ENCODE measurements at regions not wholly inside any gene's neighbourhood (a gene's known extent, or its start where the extent isn't known, plus 50 kb on each side); places are given as distances from the start of the nearest gene placed in this dataset.

GRCh38 chr14:86847140-86847539 is 1145.8 kb downstream of the GALC start:
- H3K4me3 Mint-ChIP-seq = no peak overlapping the region
- no peaks in the 10 kb centered on the region for H3K9me3 Mint-ChIP-seq
- H3K27me3 Mint-ChIP-seq (ENCODE audit: insufficient read depth) = peaks cover 3% of the 10 kb centered on the region
- H3K4me1 Mint-ChIP-seq = peaks cover 17% of the 10 kb centered on the region
- DNase-seq = no peak
- TF ChIP-seq CTCF (conservative IDR thresholded peaks at IDR 0.05) = no peak
- H3K4me3 ChIP-seq (ENCODE audit: low read length) = no peak overlapping the region
- H3K36me3 Mint-ChIP-seq (ENCODE audit: low read depth) = no peaks in the 10 kb centered on the region
- H3K9me3 ChIP-seq (ENCODE audit: control insufficient read depth, low read length) = no peaks in the 10 kb centered on the region
- H3K36me3 ChIP-seq (ENCODE audit: control insufficient read depth, insufficient read depth, low read length) = no peaks in the 10 kb centered on the region
- H3K27ac Mint-ChIP-seq = no peak overlapping the region
- peaks cover 11% of the 10 kb centered on the region for H3K4me1 ChIP-seq (ENCODE audit: control insufficient read depth, insufficient read depth, low read length)
- H3K9ac ChIP-seq (ENCODE audit: extremely low read depth, low read length, poor library complexity, severe bottlenecking) = no peak overlapping the region
- no peaks in the 10 kb centered on the region for H3K27me3 ChIP-seq (ENCODE audit: control insufficient read depth, insufficient read depth, low read length, poor library complexity, severe bottlenecking)
- WGBS, 2 experiments (ENCODE audit: insufficient coverage in 1 of 2, insufficient read length in 1 of 2) = 88 to 93% methylated on average over 2 to 3 of the region's 3 CpGs
- H3K27ac ChIP-seq (ENCODE audit: low read depth, low read length) = no peak overlapping the region

DNA sequence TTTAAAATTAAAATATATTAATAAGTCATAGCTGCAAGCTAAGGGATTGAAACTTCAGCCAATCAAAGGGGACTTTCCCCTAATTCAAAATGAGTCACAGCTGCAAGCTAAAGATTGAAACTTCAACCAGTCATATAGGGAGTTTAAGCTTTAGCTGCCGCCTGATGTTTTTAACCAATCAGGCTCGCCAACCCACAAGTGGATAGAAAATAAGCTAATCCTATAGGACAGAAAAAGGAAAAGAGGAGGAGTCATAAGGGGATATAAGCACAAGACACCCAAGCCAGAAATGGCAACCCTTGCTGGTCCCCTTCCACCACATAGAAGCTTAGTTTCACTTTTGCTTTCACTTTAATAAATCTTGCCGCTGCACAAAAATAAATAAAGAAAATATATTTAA is 1154.6 kb downstream of the GALC start:
- Histone ChIP-seq H3K27ac (ENCODE audit: low read depth, low read length) (no peak overlapping the region), H3K4me3 (ENCODE audit: low read length) (no peak overlapping the region), H3K9ac (ENCODE audit: extremely low read depth, low read length, poor library complexity, severe bottlenecking) (no peak overlapping the region), H3K27me3 (ENCODE audit: control insufficient read depth, insufficient read depth, low read length, poor library complexity, severe bottlenecking) (no peaks in the 10 kb centered on the region), H3K4me1 (ENCODE audit: control insufficient read depth, insufficient read depth, low read length) (peaks cover 14% of the 10 kb centered on the region), H3K9me3 (ENCODE audit: control insufficient read depth, low read length) (no peaks in the 10 kb centered on the region), H3K36me3 (ENCODE audit: control insufficient read depth, insufficient read depth, low read length) (no peaks in the 10 kb centered on the region)
- H3K27ac Mint-ChIP-seq = no peak overlapping the region
- H3K36me3 Mint-ChIP-seq (ENCODE audit: low read depth) = no peaks in the 10 kb centered on the region
- peaks cover 3% of the 10 kb centered on the region for H3K27me3 Mint-ChIP-seq (ENCODE audit: insufficient read depth)
- H3K9me3 Mint-ChIP-seq = no peaks in the 10 kb centered on the region
- no peak overlapping the region for H3K4me3 Mint-ChIP-seq
- WGBS, 2 experiments (ENCODE audit: insufficient coverage in 1 of 2, insufficient read length in 1 of 2) = 85% methylated on average over 2 of the region's 3 CpGs; no CpG with 5 or more reads in 1 of the 2 experiments
- H3K4me1 Mint-ChIP-seq = peaks cover 11% of the 10 kb centered on the region
- DNase-seq = no peak
- TF ChIP-seq CTCF (conservative IDR thresholded peaks at IDR 0.05) = no peak

DNA sequence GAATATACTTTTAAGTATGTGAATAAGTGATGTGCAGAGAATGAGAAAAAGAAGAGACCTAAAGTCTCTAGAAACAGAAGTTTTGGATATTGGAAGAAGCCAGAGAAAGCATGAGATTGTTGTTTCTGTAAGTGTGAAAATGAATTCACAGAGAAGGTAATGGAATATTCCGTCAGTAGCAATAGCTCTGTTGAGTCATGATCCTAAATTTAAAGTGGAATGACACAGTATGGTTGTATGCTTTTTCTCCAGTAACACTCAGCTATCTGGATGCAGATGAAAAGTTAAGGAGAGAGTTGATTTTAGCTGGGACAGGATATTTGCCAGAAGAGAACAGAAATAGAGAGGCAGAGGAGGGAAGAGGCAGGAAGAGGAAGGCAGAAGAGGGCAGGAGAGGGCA is 1166.3 kb downstream of the GALC start:
- H3K36me3 ChIP-seq (ENCODE audit: control insufficient read depth, insufficient read depth, low read length) = no peaks in the 10 kb centered on the region
- no peak overlapping the region for H3K9ac ChIP-seq (ENCODE audit: extremely low read depth, low read length, poor library complexity, severe bottlenecking)
- Mint-ChIP-seq H3K27me3 (ENCODE audit: insufficient read depth) (no peaks in the 10 kb centered on the region), H3K36me3 (ENCODE audit: low read depth) (no peaks in the 10 kb centered on the region), H3K4me3 (no peak overlapping the region), H3K9me3 (no peaks in the 10 kb centered on the region), H3K27ac (no peak overlapping the region), H3K4me1 (peaks cover 2% of the 10 kb centered on the region)
- no peak overlapping the region for H3K27ac ChIP-seq (ENCODE audit: low read depth, low read length)
- H3K9me3 ChIP-seq (ENCODE audit: control insufficient read depth, low read length) = peaks cover 2% of the 10 kb centered on the region
- no peaks in the 10 kb centered on the region for H3K4me1 ChIP-seq (ENCODE audit: control insufficient read depth, insufficient read depth, low read length)
- no peak for TF ChIP-seq CTCF (conservative IDR thresholded peaks at IDR 0.05)
- DNase-seq = no peak
- no peak overlapping the region for H3K4me3 ChIP-seq (ENCODE audit: low read length)
- H3K27me3 ChIP-seq (ENCODE audit: control insufficient read depth, insufficient read depth, low read length, poor library complexity, severe bottlenecking) = no peaks in the 10 kb centered on the region
- 82 to 100% methylated on average over 1 of the region's 1 CpG for WGBS, 2 experiments (ENCODE audit: insufficient coverage in 1 of 2, insufficient read length in 1 of 2)

All from endodermal cell (in vitro differentiated cells).